HG02970 (cell line): ENCODE measurements at regions not wholly inside any gene's neighbourhood (a gene's known extent, or its start where the extent isn't known, plus 50 kb on each side); places are given as distances from the start of the nearest gene placed in this dataset.

Source experiments
- ATAC-seq: cut with Tn5 transposase; IDR thresholded peaks from one replicate; pipeline ENCODE4 v1.9.1; 2021; ENCODE audit warnings: mild to moderate bottlenecking, moderate library complexity, moderate number of reproducible peaks; ENCODE audit not compliant: unreplicated experiment, low FRiP score

DNA sequence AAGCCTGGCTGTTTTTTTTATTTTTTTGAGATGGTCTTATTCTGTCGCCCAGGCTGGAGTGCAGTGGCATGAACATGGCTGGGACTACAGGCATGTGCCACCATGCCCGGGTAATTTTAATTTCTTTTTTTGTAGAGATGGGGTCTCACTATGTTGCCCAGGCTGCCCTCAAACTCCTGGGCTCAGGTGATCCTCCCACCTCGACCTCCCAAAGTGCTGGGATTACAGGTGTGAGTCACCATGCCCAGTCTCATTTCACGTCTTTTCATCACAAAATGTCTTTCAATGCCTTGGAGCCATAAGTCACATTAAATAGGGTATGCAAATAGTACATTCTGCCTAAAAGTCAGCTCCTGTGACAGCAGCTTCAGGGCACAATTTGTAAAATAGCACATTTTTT, 52.8 kb downstream of the SOX2 start:
- no peak for ATAC-seq

- ATAC-seq: no peak
These were observed 58.6 kb downstream of the SOX2 start for GRCh38 chr3:181770296-181770695.

- ATAC-seq: no peak
These were observed 59.4 kb downstream of the SOX2 start for GRCh38 chr3:181771120-181771519.

DNA sequence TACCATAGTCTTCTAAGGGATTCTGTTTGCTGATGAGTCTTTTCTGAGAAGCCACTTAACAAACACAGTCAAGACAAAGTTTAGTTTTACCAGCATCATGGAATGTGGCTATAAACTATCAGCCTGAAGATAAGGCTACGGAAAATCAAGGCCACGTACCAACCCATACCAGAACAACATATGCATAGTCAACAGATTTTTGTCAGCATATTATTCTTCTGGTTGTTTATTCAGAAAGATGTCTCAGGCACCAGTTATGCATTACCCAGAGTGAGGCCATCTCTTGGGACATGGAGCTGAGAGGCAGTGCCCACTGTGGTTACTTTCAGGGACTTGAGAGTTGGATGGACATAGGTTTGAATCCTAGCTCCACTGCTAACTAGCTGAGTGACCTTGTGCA, 60.4 kb downstream of the SOX2 start:
- no peak for ATAC-seq

- ATAC-seq: no peak
These were observed 62.2 kb downstream of the SOX2 start for GRCh38 chr3:181773921-181774320.

GRCh38 chr3:181782306-181782954, 70.7 kb downstream of the SOX2 start:
- no peak for ATAC-seq

- no peak for ATAC-seq
These were observed 78.8 kb downstream of the SOX2 start for GRCh38 chr3:181790561-181790960.

GRCh38 chr3:181791056-181791955, 79.6 kb downstream of the SOX2 start:
- no peak for ATAC-seq

- ATAC-seq: no peak
These were observed 81.3 kb downstream of the SOX2 start for GRCh38 chr3:181793006-181793405.

DNA sequence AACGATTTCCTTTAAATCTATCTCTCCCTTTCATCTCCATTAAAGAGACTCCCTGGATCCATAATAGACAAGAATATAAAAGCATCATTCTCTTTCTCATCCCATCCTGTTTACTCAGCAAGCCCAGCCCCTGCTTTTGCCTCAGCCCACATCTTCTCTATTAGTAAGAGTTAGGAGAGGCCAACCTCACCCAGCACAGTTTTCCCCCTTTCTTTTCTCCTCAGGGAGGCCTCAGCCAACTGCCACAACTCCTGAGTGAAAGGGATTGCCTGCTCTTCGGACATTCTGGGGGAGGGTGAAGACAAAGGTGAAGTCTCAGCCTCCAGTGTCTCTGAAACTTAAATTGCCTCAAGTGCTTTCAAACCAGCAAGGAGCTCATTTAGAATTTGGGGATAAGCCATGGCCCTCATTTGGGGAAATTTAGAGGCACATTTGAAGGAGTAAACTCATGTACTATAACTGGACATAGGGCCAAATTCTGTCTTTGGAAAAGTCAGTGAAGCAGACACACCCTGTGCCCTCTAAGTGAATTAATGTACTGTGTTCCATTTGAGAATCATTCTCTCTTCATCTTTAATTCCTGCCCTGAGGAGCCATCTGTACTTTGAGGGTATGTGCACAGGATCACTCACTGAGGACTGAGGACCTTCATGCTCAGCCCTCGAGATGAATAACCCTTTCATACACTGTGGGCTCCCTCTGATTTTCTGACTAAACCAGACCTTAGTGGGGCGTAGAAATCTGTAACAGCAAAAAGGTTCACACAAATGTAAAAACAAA, 82.5 kb downstream of the SOX2 start:
- ATAC-seq: no peak

DNA sequence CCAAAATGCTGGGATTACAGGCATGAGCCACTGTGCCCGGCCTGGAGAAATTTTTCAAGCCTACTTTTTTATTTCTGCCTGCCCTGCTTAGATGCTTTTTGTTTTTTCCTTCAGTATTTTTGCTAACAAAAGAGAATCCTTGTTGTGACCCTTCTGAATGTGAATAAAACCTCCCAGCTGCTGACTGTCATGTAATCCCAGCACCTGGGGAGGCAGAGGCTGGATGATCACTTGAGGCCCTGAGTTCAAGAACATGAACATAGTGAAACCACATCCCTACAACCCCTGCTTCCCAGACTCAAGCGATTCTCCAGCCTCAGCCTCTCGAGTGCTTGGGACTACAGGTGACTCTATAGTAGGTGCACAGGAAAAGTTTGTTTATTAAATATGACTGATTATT, 84.9 kb downstream of the SOX2 start:
- no peak for ATAC-seq

DNA sequence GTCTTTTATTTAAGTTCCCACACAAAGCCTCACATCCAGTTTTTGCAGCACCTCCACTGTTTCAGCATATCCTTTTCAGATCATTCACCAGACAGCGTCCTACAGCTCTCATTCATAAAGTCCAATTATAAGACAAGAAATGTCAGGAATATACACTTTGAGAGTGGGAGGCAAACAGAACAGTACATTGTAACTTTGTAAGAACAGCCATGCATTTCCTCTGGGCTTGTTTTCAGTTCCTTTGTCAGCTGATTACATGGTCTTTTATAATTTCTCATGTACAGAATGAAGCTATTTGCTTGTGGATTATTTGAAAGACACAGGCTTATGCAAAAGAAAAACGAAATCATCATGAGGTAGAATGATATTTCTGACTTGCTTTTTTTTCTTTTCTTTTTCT, 85.7 kb downstream of the SOX2 start:
- no peak for ATAC-seq

DNA sequence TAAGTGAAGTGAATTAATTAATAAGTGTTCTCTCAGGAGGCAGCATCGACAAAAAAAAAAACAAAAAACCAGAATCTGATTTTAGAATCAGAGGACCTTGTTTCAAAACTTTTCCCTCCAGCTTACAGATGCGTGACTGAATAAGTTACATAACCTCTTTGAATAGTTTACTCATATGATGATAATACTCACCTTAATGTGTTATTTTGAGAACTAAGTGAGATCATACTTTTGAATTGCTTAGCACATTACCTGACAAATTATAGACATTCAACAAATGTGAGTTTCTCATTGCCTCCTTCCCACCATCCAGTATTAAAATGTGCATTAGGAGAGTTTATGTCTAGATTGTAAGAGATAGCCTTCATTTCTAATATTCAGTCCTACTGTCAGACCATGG, 94.0 kb downstream of the SOX2 start:
- ATAC-seq: no peak

DNA sequence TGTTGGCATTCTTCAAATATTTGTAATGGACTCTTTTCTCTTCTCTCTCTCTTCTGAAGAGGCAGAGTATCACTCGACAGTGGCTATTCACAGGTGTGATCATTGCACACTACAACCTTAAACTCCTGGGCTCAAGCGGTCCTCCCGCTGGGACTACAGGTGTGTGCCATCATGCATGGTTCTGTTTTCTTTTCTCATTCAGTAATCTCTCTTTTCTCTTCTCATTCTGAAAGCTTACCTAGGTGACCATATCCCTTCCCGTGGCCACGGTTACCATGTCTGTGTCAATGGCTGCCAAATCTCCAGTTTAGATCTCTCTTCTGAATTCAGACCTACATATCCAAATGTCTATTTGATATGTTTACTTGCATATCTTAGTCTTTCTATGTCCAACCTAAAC, 96.3 kb downstream of the SOX2 start:
- no peak for ATAC-seq

DNA sequence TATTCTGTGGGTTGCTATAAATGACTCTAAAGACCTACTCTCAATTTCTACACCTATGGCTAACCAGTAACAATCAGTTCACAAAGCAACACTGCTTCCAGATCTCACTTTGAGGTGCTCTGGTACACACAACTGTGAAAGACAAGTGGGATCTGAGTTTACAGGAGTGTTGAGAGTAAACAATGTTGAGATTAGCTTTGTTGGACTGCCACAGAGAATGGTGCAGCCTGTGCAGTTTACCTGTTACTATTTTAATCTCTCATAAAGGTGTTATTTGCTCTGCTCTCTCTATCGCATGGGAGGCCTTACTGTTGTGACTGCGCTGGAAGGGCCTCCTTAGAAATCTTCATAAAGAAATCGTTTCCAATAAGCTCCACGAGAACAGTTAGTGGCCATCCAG, 112.0 kb downstream of the SOX2 start:
- no peak for ATAC-seq

- no peak for ATAC-seq
These were observed 113.2 kb downstream of the SOX2 start for GRCh38 chr3:181824961-181825360.

GRCh38 chr3:181839039-181839915, 127.6 kb downstream of the SOX2 start:
- ATAC-seq: no peak

DNA sequence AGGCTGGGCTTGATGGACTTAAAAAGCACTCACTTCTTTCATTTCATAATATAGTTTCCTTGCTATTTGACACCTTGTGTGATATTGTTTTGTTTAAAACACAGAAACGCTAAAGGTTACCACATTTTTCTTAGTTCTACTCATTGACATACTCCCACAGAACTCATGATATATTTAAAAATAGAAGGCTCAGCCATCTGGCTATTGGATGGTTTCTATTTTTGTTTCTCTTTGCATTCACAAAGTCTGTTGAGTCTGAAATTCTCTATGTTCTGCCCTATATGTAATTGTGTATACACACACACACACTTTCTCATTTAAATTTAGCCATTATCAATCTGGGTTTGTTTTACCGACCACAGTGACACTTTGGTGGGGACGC, 128.2 kb downstream of the SOX2 start:
- no peak for ATAC-seq

- ATAC-seq: no peak
These were observed 132.5 kb downstream of the SOX2 start for GRCh38 chr3:181844211-181844610.

DNA sequence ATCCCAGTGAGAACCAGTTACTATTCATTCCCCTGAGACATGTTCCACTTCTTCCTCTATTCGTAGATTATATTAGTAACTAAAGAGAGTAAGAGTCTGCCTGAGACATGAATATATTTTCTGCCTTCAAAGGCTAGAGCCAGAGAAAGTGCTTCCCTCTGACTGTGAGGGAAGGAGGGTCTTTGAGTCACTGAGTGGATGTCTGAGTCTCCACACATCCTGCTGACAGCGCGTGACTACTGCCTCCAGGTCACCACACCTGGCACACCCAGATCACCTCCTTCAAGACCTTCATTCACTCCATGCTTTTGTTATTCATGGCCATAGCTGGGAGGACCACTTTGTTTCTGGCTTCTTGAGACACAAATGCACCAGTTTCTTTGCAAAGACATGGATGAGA, 135.6 kb downstream of the SOX2 start:
- ATAC-seq: no peak
